Colonic mucosa (tissue), 4 donors: ENCODE measurements at regions not wholly inside any gene's neighbourhood (a gene's known extent, or its start where the extent isn't known, plus 50 kb on each side); places are given as distances from the start of the nearest gene placed in this dataset.

ENCODE experiments used
- DNase-seq: peaks from one replicate; pipeline ENCODE4 v3.0.0-alpha.2; 2020
- H3K27ac ChIP-seq: fragments of 200-600 bp; one replicate; pipeline ENCODE4 v1.8.0; 2021
- H3K27me3 ChIP-seq: fragments of 200-600 bp; one replicate; pipeline ENCODE4 v1.8.0; 2021
- H3K36me3 ChIP-seq: fragments of 200-600 bp; one replicate; pipeline ENCODE4 v1.8.0; 2021
- H3K4me1 ChIP-seq: fragments of 200-600 bp; one replicate; pipeline ENCODE4 v1.8.0; 2021; ENCODE audit warnings: mild to moderate bottlenecking
- H3K4me3 ChIP-seq: fragments of 200-600 bp; one replicate; pipeline ENCODE4 v1.8.0; 2021
- H3K9ac ChIP-seq, 2 donors: one replicate each; pipeline ENCODE4 v1.7.0; 2013; ENCODE audit warnings: control low read depth in 2 of 2, low read depth in 2 of 2, low read length in 2 of 2
- H3K9me3 ChIP-seq: fragments of 200-600 bp; one replicate; pipeline ENCODE4 v1.8.0; 2021
- CTCF ChIP-seq: fragments of 200-600 bp; IDR thresholded peaks from one replicate; pipeline ENCODE4 v1.8.0; 2022; ENCODE audit warnings: antibody characterized with exemption, mild to moderate bottlenecking
- intact Hi-C: fragments of 100-400 bp; cut with DNase I; formaldehyde crosslinking; loops from one replicate; pipeline ENCODE4 v1.14.1; 2022
- donor health status: healthy.
- donor health status: DM: no; HTN: no; CAD: no.
- donor health status: DM: no; HTN: no; CAD: no.

DNA sequence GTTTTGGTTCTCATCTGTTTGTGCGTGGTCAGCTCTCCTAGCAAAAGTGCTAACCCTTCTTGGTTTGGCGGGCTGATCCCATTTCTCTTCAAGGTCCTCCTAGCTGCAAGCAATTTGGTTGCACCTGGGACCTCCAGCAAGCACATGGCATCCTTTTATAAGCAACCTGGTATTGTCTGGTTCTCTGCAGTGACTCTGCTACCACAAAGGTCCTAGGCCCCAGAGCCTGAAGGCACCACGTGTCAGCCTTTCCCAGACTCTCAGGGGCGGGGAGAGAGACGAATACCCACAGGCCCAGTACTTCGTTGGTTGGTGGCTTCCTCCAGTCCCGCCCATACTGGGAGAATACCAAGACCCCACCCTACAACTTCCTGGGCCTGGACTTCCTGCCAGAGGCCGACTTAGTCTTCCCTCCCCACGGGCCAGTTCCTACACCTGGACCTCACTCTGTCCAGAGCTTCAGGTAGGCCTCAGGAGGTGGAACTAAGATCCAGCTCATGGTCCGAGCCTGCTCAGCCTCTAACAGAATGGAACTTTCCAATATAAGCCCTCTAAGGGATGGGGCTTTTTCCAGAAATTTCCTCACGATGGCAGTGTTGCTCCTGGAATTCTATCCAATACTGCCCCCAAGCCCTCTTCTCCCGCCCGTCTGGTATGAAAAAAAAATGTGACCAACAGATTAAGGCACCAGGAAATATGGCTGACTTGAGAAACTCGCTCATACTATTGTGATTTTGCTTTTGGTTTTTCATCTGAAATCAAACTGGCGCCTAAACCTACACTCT lies 192.5 kb upstream of the STK26 start:
- Histone ChIP-seq H3K36me3 (no peaks in the 10 kb centered on the region), H3K9ac (no peak overlapping the region), H3K27ac (no peak overlapping the region), H3K4me1 (no peaks in the 10 kb centered on the region), H3K27me3 (no peaks in the 10 kb centered on the region), H3K9me3 (no peaks in the 10 kb centered on the region), H3K4me3 (peak overlapping the region; percentile 17)
- peak; percentile 83 for DNase-seq
- TF ChIP-seq CTCF, result peak; percentile 43
- intact Hi-C loops, result no loop called here

- Histone ChIP-seq H3K27ac (no peak overlapping the region), H3K27me3 (no peaks in the 10 kb centered on the region), H3K9me3 (no peaks in the 10 kb centered on the region), H3K36me3 (no peaks in the 10 kb centered on the region), H3K4me3 (peak overlapping the region; percentile 17), H3K9ac (no peak overlapping the region), H3K4me1 (no peaks in the 10 kb centered on the region)
- DNase-seq, result no peak
- intact Hi-C loops, result no loop called here
- no peak for TF ChIP-seq CTCF
Observed at GRCh38 chrX:131831185-131831520, 191.9 kb upstream of the STK26 start.

DNA sequence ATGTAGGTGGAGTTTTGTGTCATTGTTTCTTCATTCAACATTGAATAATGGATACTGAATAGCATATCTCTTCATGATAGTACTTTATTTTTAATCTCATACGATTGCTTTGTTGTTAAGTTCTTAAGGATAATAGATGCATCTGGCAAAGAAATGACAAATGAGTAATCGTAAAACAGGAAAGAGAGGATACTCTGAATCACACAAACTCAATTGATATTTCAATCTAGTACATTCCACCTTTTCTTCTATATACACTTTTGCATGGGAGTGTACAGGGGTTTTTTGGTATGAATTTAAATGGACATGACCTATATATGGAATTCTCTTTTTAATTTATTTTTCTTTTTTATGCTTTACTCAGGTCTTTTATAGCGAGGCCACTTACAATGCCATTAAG lies 186.9 kb upstream of the STK26 start:
- Histone ChIP-seq H3K9ac (no peak overlapping the region), H3K27ac (no peak overlapping the region), H3K9me3 (no peaks in the 10 kb centered on the region), H3K4me1 (no peaks in the 10 kb centered on the region), H3K27me3 (peaks cover 4% of the 10 kb centered on the region), H3K36me3 (no peaks in the 10 kb centered on the region), H3K4me3 (no peak overlapping the region)
- no peak for DNase-seq
- TF ChIP-seq CTCF, result no peak
- intact Hi-C loops, result no loop called here

DNA sequence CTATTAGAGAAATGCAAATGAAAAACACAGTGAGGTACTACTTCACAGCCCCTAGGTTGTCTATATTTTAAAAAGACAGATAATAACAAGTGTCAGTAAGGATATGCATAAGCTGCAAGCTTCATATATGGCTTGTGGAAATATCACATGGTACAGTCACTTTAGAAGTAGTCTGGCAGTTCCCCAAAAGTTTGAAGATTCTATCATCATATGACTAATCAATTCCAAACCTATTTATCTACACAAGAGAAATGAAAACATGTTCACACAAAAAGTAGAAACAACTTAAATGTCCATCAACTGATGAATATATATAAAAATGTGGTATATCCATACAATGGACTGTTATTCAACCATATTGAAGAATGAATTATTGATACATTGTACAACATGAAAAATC lies 185.8 kb upstream of the STK26 start:
- Histone ChIP-seq H3K9me3 (no peaks in the 10 kb centered on the region), H3K4me3 (no peak overlapping the region), H3K9ac (no peak overlapping the region), H3K36me3 (no peaks in the 10 kb centered on the region), H3K27ac (no peak overlapping the region), H3K27me3 (peaks cover 4% of the 10 kb centered on the region), H3K4me1 (no peaks in the 10 kb centered on the region)
- TF ChIP-seq CTCF, result no peak
- no peak for DNase-seq
- intact Hi-C loops, result no loop called here

- H3K9me3 ChIP-seq, result no peaks in the 10 kb centered on the region
- no peak for DNase-seq
- TF ChIP-seq CTCF, result no peak
- peaks cover 8% of the 10 kb centered on the region for H3K27me3 ChIP-seq
- H3K9ac ChIP-seq, result no peak overlapping the region
- H3K4me3 ChIP-seq, result no peak overlapping the region
- intact Hi-C loops, result loop anchor here (5.0 kb wide), 1 partner anchor 791 kb away; no protein-coding TSS in a partner anchor
- H3K27ac ChIP-seq, result no peak overlapping the region
- H3K4me1 ChIP-seq, result no peaks in the 10 kb centered on the region
- no peaks in the 10 kb centered on the region for H3K36me3 ChIP-seq
Observed at GRCh38 chrX:131840799-131841495, 182.2 kb upstream of the STK26 start.
